Panc1 (cell line): ENCODE measurements at regions not wholly inside any gene's neighbourhood (a gene's known extent, or its start where the extent isn't known, plus 50 kb on each side); places are given as distances from the start of the nearest gene placed in this dataset.
"Not testable (repeated sequence)": the region's sequence is repeated elsewhere in the genome, so short reads cannot be mapped to it uniquely, and the experiment has no call there.

Source experiments
- ATAC-seq: fragments of 200-7000 bp; cut with Tn5 transposase; 2 replicates; pipeline ENCODE4 v1.9.1; 2020; ENCODE audit warnings: mild to moderate bottlenecking, moderate library complexity
- BruUV-seq: library from RNA; stranded (reverse); fragments of 400-500 nt; replicated peaks from 2 replicates; lab custom pipeline; 2021; lab: Mats Ljungman, UMichigan
- CTCF ChIA-PET: fragments of 300-600 bp; sonication (Branson Sonifier 250); formaldehyde crosslinking; loops from one replicate; lab custom pipeline; 2022; ENCODE audit warnings: antibody characterized with exemption; lab: Charles Lee
- POLR2A ChIA-PET: fragments of 300-600 bp; sonication (Branson Sonifier 250); formaldehyde crosslinking; loops from one replicate; lab custom pipeline; 2022; ENCODE audit warnings: antibody characterized with exemption; lab: Charles Lee
- DNase-seq: peaks from one replicate; pipeline ENCODE4 v3.0.0-alpha.2; 2010; ENCODE audit warnings: low read depth, low spot score
- H3K27ac ChIP-seq: 2 replicates; pipeline ENCODE4 v1.5.1; 2011; ENCODE audit warnings: mild to moderate bottlenecking, low read length, inconsistent platforms
- H3K27me3 ChIP-seq: fragments of 200-500 bp; sonication (Bioruptor generic); 2 replicates; pipeline ENCODE4 v1.6.0; 2014; ENCODE audit warnings: low read length, inconsistent platforms; ENCODE audit not compliant: control insufficient read depth, insufficient read depth
- H3K36me3 ChIP-seq: fragments of 200-500 bp; sonication (Bioruptor generic); 2 replicates; pipeline ENCODE4 v1.5.1; 2014; ENCODE audit warnings: inconsistent platforms, mild to moderate bottlenecking, low read length, moderate library complexity; ENCODE audit not compliant: control insufficient read depth, insufficient read depth
- H3K4me1 ChIP-seq: 2 replicates; pipeline ENCODE4 v1.5.1; 2011; ENCODE audit warnings: inconsistent platforms, mild to moderate bottlenecking, low read length, moderate library complexity; ENCODE audit not compliant: control insufficient read depth, insufficient read depth
- H3K4me3 ChIP-seq, 2 experiments: 2 replicates each; pipeline ENCODE4 v1.5.1; 2011 to 2012; ENCODE audit warnings: low read depth in 2 of 2, low read length in 2 of 2, mild to moderate bottlenecking in 2 of 2, inconsistent platforms in 1 of 2, moderate library complexity in 1 of 2
- H3K9me3 ChIP-seq: fragments of 200-500 bp; sonication (Bioruptor generic); 2 replicates; pipeline ENCODE4 v1.5.1; 2014; ENCODE audit warnings: low read depth, mild to moderate bottlenecking, inconsistent platforms, low read length, moderate library complexity; ENCODE audit not compliant: control insufficient read depth, insufficient read depth
- POLR2AphosphoS5 ChIP-seq: IDR thresholded peaks from 2 replicates; pipeline ENCODE4 v1.6.1; 2012; ENCODE audit warnings: mild to moderate bottlenecking, low read depth, low read length, moderate library complexity
- REST ChIP-seq, 2 experiments: IDR thresholded peaks; 2 replicates each; pipeline ENCODE4 v1.6.1; 2011 to 2012; ENCODE audit warnings: low read depth in 2 of 2, control low read depth in 1 of 2, low read length in 1 of 2, mild to moderate bottlenecking in 1 of 2, moderate library complexity in 1 of 2; ENCODE audit not compliant: insufficient read depth in 1 of 2
- SIN3A ChIP-seq: IDR thresholded peaks from 2 replicates; pipeline ENCODE4 v1.6.1; 2012; ENCODE audit warnings: low read depth, mild to moderate bottlenecking, low read length, moderate library complexity, borderline replicate concordance; ENCODE audit not compliant: insufficient read depth
- TCF7L2 ChIP-seq: IDR thresholded peaks from 2 replicates; pipeline ENCODE4 v1.6.1; 2011; ENCODE audit warnings: mild to moderate bottlenecking, low read depth, low read length, inconsistent platforms
- in situ Hi-C: cut with HindIII; loops from 2 replicates; pipeline ENCODE4 v1.10.0; 2016; ENCODE audit warnings: low sequenced_read_pairs, low pct_unique_long_range_greater_than_20kb
- intact Hi-C: fragments of 100-400 bp; cut with micrococcal nuclease; formaldehyde crosslinking; loops from one replicate; pipeline ENCODE4 v1.10.0; 2022; ENCODE audit not compliant: unreplicated experiment
- TF ChIP-seq, protein P1 (sequence below): fragments of 450-650 bp; IDR thresholded peaks from 2 replicates; pipeline ENCODE4 v1.5.1; 2017; ENCODE audit warnings: mild to moderate bottlenecking

DNA sequence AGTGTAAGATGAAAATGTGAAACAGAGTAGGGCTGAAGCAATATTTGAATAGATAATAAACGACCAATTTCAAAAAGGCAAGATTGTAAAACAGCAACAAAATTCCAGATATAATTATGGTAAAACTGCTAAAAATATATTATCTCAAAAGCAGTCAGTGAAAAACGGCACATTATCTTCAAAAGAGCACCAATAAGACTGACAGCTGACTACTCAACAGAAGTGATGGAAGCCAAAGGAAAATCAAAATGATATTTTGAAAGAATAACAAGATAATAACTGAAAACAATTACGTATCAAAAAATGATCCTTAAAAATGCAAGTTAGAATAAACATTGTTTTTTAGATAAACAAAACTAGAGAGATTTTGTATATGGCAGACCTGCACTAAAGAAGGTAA is 920.6 kb upstream of the FAM98A start:
- ChIA-PET CTCF (no interaction called here), POLR2A (no interaction called here)
- intact Hi-C loops: no loop called here
- no TSS peak for BruUV-seq
- in situ Hi-C loops: no loop called here
- Histone ChIP-seq H3K9me3 (peaks cover 5% of the 10 kb centered on the region; the same call in 1 of the 2 replicates), H3K4me1 (no peaks in the 10 kb centered on the region), H3K27ac (no peak overlapping the region), H3K4me3 (no peak overlapping the region), H3K36me3 (no peaks in the 10 kb centered on the region), H3K27me3 (no peaks in the 10 kb centered on the region)
- ATAC-seq: no peak
- no peak for TF ChIP-seq POLR2AphosphoS5
- no peak for TF ChIP-seq SIN3A
- TF ChIP-seq, protein P1, sequence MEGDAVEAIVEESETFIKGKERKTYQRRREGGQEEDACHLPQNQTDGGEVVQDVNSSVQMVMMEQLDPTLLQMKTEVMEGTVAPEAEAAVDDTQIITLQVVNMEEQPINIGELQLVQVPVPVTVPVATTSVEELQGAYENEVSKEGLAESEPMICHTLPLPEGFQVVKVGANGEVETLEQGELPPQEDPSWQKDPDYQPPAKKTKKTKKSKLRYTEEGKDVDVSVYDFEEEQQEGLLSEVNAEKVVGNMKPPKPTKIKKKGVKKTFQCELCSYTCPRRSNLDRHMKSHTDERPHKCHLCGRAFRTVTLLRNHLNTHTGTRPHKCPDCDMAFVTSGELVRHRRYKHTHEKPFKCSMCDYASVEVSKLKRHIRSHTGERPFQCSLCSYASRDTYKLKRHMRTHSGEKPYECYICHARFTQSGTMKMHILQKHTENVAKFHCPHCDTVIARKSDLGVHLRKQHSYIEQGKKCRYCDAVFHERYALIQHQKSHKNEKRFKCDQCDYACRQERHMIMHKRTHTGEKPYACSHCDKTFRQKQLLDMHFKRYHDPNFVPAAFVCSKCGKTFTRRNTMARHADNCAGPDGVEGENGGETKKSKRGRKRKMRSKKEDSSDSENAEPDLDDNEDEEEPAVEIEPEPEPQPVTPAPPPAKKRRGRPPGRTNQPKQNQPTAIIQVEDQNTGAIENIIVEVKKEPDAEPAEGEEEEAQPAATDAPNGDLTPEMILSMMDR: no peak
- TF ChIP-seq TCF7L2: no peak
- no peak for TF ChIP-seq REST (IDR thresholded peaks at IDR 0.05; ENCODE audit: insufficient read depth in 1 of 2, low read depth in 2 of 2, low read length in 1 of 2)
- DNase-seq: no peak

- Histone ChIP-seq H3K36me3 (no peaks in the 10 kb centered on the region), H3K4me3 (no peak overlapping the region), H3K4me1 (no peaks in the 10 kb centered on the region), H3K27ac (no peak overlapping the region), H3K27me3 (no peaks in the 10 kb centered on the region), H3K9me3 (no peaks in the 10 kb centered on the region)
- no TSS peak for BruUV-seq
- intact Hi-C loops (no loop called here), in situ Hi-C loops (no loop called here)
- ATAC-seq (no peak), DNase-seq (no peak)
- ChIA-PET CTCF (no interaction called here), POLR2A (no interaction called here)
- TF ChIP-seq, protein P1: no peak
- TF ChIP-seq REST (IDR thresholded peaks at IDR 0.05; ENCODE audit: insufficient read depth in 1 of 2, low read depth in 2 of 2, low read length in 1 of 2): no peak
- no peak for TF ChIP-seq SIN3A
- TF ChIP-seq TCF7L2: no peak
- no peak for TF ChIP-seq POLR2AphosphoS5
Measured at GRCh38 chr2:34498561-34498960, 899.5 kb upstream of the FAM98A start.

GRCh38 chr2:34494192-34494591 is 895.1 kb upstream of the FAM98A start:
- BruUV-seq, intact Hi-C loops, H3K27ac ChIP-seq, POLR2A ChIA-PET, ATAC-seq, H3K4me3 ChIP-seq, in situ Hi-C loops, H3K4me1 ChIP-seq, H3K27me3 ChIP-seq, CTCF ChIA-PET, DNase-seq, H3K36me3 ChIP-seq, H3K9me3 ChIP-seq: not testable (repeated sequence)
